ENCODE measurements at regions not wholly inside any gene's neighbourhood (a gene's known extent, or its start where the extent isn't known, plus 50 kb on each side); places are given as distances from the start of the nearest gene placed in this dataset.

- no peak for FAIRE-seq
- TF ChIP-seq CTCF (IDR thresholded peaks at IDR 0.05; ENCODE audit: insufficient read depth, low read length, severe bottlenecking), result no peak
- DNase-seq (ENCODE audit: low read depth), result no peak
Measured at GRCh38 chr7:84668116-84668515, 473.5 kb upstream of the SEMA3A start.

GRCh38 chr7:84666651-84667050 lies 472.1 kb upstream of the SEMA3A start:
- no peak for TF ChIP-seq CTCF (IDR thresholded peaks at IDR 0.05; ENCODE audit: insufficient read depth, low read length, severe bottlenecking)
- DNase-seq (ENCODE audit: low read depth) (no peak), FAIRE-seq (no peak)
- Histone ChIP-seq H3K36me3 (ENCODE audit: control insufficient read depth, insufficient read depth, low read length) (no peaks in the 10 kb centered on the region), H3K4me3 (ENCODE audit: low read depth, low read length) (no peak overlapping the region), H3K27me3 (ENCODE audit: control insufficient read depth, insufficient read depth, low read length) (no peaks in the 10 kb centered on the region)

More at GRCh38 chr7:84668116-84668515, 473.5 kb upstream of the SEMA3A start:
- Histone ChIP-seq H3K4me3 (ENCODE audit: low read depth, low read length) (no peak overlapping the region), H3K27me3 (ENCODE audit: control insufficient read depth, insufficient read depth, low read length) (no peaks in the 10 kb centered on the region), H3K36me3 (ENCODE audit: control insufficient read depth, insufficient read depth, low read length) (no peaks in the 10 kb centered on the region)

GRCh38 chr7:84665339-84665738 lies 470.8 kb upstream of the SEMA3A start:
- Histone ChIP-seq H3K4me3 (ENCODE audit: low read depth, low read length) (no peak overlapping the region), H3K36me3 (ENCODE audit: control insufficient read depth, insufficient read depth, low read length) (no peaks in the 10 kb centered on the region), H3K27me3 (ENCODE audit: control insufficient read depth, insufficient read depth, low read length) (no peaks in the 10 kb centered on the region)
- TF ChIP-seq CTCF (IDR thresholded peaks at IDR 0.05; ENCODE audit: insufficient read depth, low read length, severe bottlenecking), result no peak
- FAIRE-seq (no peak), DNase-seq (ENCODE audit: low read depth) (no peak)

GRCh38 chr7:84664626-84665025 lies 470.0 kb upstream of the SEMA3A start:
- peak; percentile 28 for DNase-seq (ENCODE audit: low read depth)
- no peak overlapping the region for H3K4me3 ChIP-seq (ENCODE audit: low read depth, low read length)
- no peak for TF ChIP-seq CTCF (IDR thresholded peaks at IDR 0.05; ENCODE audit: insufficient read depth, low read length, severe bottlenecking)
- no peak for FAIRE-seq
- no peaks in the 10 kb centered on the region for H3K36me3 ChIP-seq (ENCODE audit: control insufficient read depth, insufficient read depth, low read length)
- no peaks in the 10 kb centered on the region for H3K27me3 ChIP-seq (ENCODE audit: control insufficient read depth, insufficient read depth, low read length)

GRCh38 chr7:84663224-84663623 lies 468.6 kb upstream of the SEMA3A start:
- FAIRE-seq, result no peak
- Histone ChIP-seq H3K36me3 (ENCODE audit: control insufficient read depth, insufficient read depth, low read length) (no peaks in the 10 kb centered on the region), H3K27me3 (ENCODE audit: control insufficient read depth, insufficient read depth, low read length) (no peaks in the 10 kb centered on the region), H3K4me3 (ENCODE audit: low read depth, low read length) (no peak overlapping the region)
- peak; percentile 79 for DNase-seq (ENCODE audit: low read depth)
- no peak for TF ChIP-seq CTCF (IDR thresholded peaks at IDR 0.05; ENCODE audit: insufficient read depth, low read length, severe bottlenecking)

GRCh38 chr7:84658286-84658685 lies 463.7 kb upstream of the SEMA3A start:
- Histone ChIP-seq H3K27me3 (ENCODE audit: control insufficient read depth, insufficient read depth, low read length) (no peaks in the 10 kb centered on the region), H3K36me3 (ENCODE audit: control insufficient read depth, insufficient read depth, low read length) (no peaks in the 10 kb centered on the region), H3K4me3 (ENCODE audit: low read depth, low read length) (no peak overlapping the region)
- no peak for TF ChIP-seq CTCF (IDR thresholded peaks at IDR 0.05; ENCODE audit: insufficient read depth, low read length, severe bottlenecking)
- DNase-seq (ENCODE audit: low read depth), result no peak
- FAIRE-seq, result no peak

Measured in bronchial epithelial cell (primary cell).